Liver (tissue), 3 donors: ENCODE measurements at regions not wholly inside any gene's neighbourhood (a gene's known extent, or its start where the extent isn't known, plus 50 kb on each side); places are given as distances from the start of the nearest gene placed in this dataset.
"Not testable (repeated sequence)": the region's sequence is repeated elsewhere in the genome, so short reads cannot be mapped to it uniquely, and the experiment has no call there.

Experiments
- CTCF ChIP-seq: fragments of 150-350 bp; IDR thresholded peaks from 2 replicates; pipeline ENCODE4 v1.5.1; 2017; ENCODE audit warnings: improper control_type of control experiment, low read depth, low read length; ENCODE audit not compliant: missing input control
- HNF4G ChIP-seq: IDR thresholded peaks from 2 replicates; pipeline ENCODE4 v1.6.1; 2016; ENCODE audit warnings: antibody characterized with exemption
- JUND ChIP-seq, 2 donors: IDR thresholded peaks; 2 replicates each; pipeline ENCODE4 v1.6.1; 2016; ENCODE audit warnings: antibody characterized with exemption in 2 of 2
- RAD21 ChIP-seq, 2 donors: IDR thresholded peaks; 2 replicates each; pipeline ENCODE4 v1.6.1; 2016; ENCODE audit warnings: antibody characterized with exemption in 2 of 2, mild to moderate bottlenecking in 2 of 2
- RXRA ChIP-seq, 2 donors: IDR thresholded peaks; 2 replicates each; pipeline ENCODE4 v1.6.1; 2017 to 2018; ENCODE audit warnings: antibody characterized with exemption in 2 of 2, mild to moderate bottlenecking in 1 of 2
- TAF1 ChIP-seq: conservative IDR thresholded peaks from 2 replicates; pipeline ENCODE4 v1.6.1; 2016; ENCODE audit warnings: antibody characterized with exemption, mild to moderate bottlenecking
- YY1 ChIP-seq: IDR thresholded peaks from 2 replicates; pipeline ENCODE4 v1.6.1; 2016; ENCODE audit warnings: antibody characterized with exemption, mild to moderate bottlenecking
- TF ChIP-seq, protein P1 (sequence below): IDR thresholded peaks from 2 replicates; pipeline ENCODE4 v1.6.1; 2016; ENCODE audit warnings: antibody characterized with exemption
- donor health status: healthy.
- donor health status: healthy.

- not testable (repeated sequence) for TF ChIP-seq TAF1; CTCF; RAD21 (IDR thresholded peaks at IDR 0.05); RXRA (IDR thresholded peaks at IDR 0.05); JUND (IDR thresholded peaks at IDR 0.05); YY1; HNF4G
- TF ChIP-seq, protein P1, sequence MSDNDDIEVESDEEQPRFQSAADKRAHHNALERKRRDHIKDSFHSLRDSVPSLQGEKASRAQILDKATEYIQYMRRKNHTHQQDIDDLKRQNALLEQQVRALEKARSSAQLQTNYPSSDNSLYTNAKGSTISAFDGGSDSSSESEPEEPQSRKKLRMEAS: not testable (repeated sequence)
Measured at GRCh38 chr5:136444099-136444498, 78.8 kb upstream of the TRPC7 start.
